ENCODE measurements at regions not wholly inside any gene's neighbourhood (a gene's known extent, or its start where the extent isn't known, plus 50 kb on each side); places are given as distances from the start of the nearest gene placed in this dataset.
"Not testable (repeated sequence)": the region's sequence is repeated elsewhere in the genome, so short reads cannot be mapped to it uniquely, and the experiment has no call there.

GRCh38 chr1:8228253-8228652 lies 89.7 kb upstream of the SLC45A1 start:
- Mint-ChIP-seq H3K36me3 (ENCODE audit: low read depth) (peaks cover 7% of the 10 kb centered on the region), H3K4me1 (peaks cover 31% of the 10 kb centered on the region), H3K27me3 (ENCODE audit: low read depth, poor library complexity) (peaks cover 7% of the 10 kb centered on the region), H3K27ac (no peak overlapping the region), H3K9me3 (peaks cover 22% of the 10 kb centered on the region), H3K4me3 (no peak overlapping the region)
- DNase-seq, result no peak
- no peak for TF ChIP-seq CTCF (IDR thresholded peaks at IDR 0.05)

GRCh38 chr1:8227674-8228073 lies 90.2 kb upstream of the SLC45A1 start:
- not testable (repeated sequence) for H3K4me3 Mint-ChIP-seq; H3K27me3 Mint-ChIP-seq (ENCODE audit: low read depth, poor library complexity); H3K36me3 Mint-ChIP-seq (ENCODE audit: low read depth); H3K27ac Mint-ChIP-seq; DNase-seq
- Mint-ChIP-seq H3K9me3 (peaks cover 22% of the 10 kb centered on the region), H3K4me1 (peaks cover 27% of the 10 kb centered on the region)

GRCh38 chr1:8226747-8227146 lies 91.2 kb upstream of the SLC45A1 start:
- Mint-ChIP-seq H3K36me3 (ENCODE audit: low read depth) (peaks cover 7% of the 10 kb centered on the region), H3K27me3 (ENCODE audit: low read depth, poor library complexity) (peaks cover 7% of the 10 kb centered on the region), H3K4me1 (peaks cover 22% of the 10 kb centered on the region), H3K9me3 (peaks cover 22% of the 10 kb centered on the region), H3K27ac (no peak overlapping the region), H3K4me3 (no peak overlapping the region)
- DNase-seq, result no peak
- TF ChIP-seq CTCF (IDR thresholded peaks at IDR 0.05), result no peak

- not testable (repeated sequence) for H3K36me3 Mint-ChIP-seq (ENCODE audit: low read depth); H3K4me3 Mint-ChIP-seq; DNase-seq; H3K27ac Mint-ChIP-seq; H3K27me3 Mint-ChIP-seq (ENCODE audit: low read depth, poor library complexity)
- peaks cover 22% of the 10 kb centered on the region for H3K9me3 Mint-ChIP-seq
- H3K4me1 Mint-ChIP-seq, result peaks cover 24% of the 10 kb centered on the region
These were observed 91.9 kb upstream of the SLC45A1 start for GRCh38 chr1:8226024-8226423.

- Mint-ChIP-seq H3K9me3 (peaks cover 22% of the 10 kb centered on the region), H3K4me1 (peaks cover 26% of the 10 kb centered on the region), H3K27me3 (ENCODE audit: low read depth, poor library complexity) (peaks cover 7% of the 10 kb centered on the region), H3K36me3 (ENCODE audit: low read depth) (peaks cover 7% of the 10 kb centered on the region), H3K4me3 (no peak overlapping the region), H3K27ac (no peak overlapping the region)
- DNase-seq, result no peak
- no peak for TF ChIP-seq CTCF (IDR thresholded peaks at IDR 0.05)
These were observed 94.4 kb upstream of the SLC45A1 start for GRCh38 chr1:8223526-8223925.

GRCh38 chr1:8222789-8223188 lies 95.1 kb upstream of the SLC45A1 start:
- TF ChIP-seq CTCF (IDR thresholded peaks at IDR 0.05), result no peak
- H3K4me3 Mint-ChIP-seq, result no peak overlapping the region
- H3K27ac Mint-ChIP-seq, result no peak overlapping the region
- H3K27me3 Mint-ChIP-seq (ENCODE audit: low read depth, poor library complexity), result peaks cover 5% of the 10 kb centered on the region
- DNase-seq, result no peak
- H3K9me3 Mint-ChIP-seq, result peaks cover 15% of the 10 kb centered on the region
- H3K4me1 Mint-ChIP-seq, result peaks cover 33% of the 10 kb centered on the region
- H3K36me3 Mint-ChIP-seq (ENCODE audit: low read depth), result peaks cover 7% of the 10 kb centered on the region

GRCh38 chr1:8219530-8219929 lies 98.4 kb upstream of the SLC45A1 start:
- no peaks in the 10 kb centered on the region for H3K36me3 Mint-ChIP-seq (ENCODE audit: low read depth)
- no peak for TF ChIP-seq CTCF (IDR thresholded peaks at IDR 0.05)
- H3K4me1 Mint-ChIP-seq, result peaks cover 55% of the 10 kb centered on the region
- H3K27ac Mint-ChIP-seq, result no peak overlapping the region
- no peaks in the 10 kb centered on the region for H3K9me3 Mint-ChIP-seq
- peaks cover 2% of the 10 kb centered on the region for H3K27me3 Mint-ChIP-seq (ENCODE audit: low read depth, poor library complexity)
- DNase-seq, result no peak
- no peak overlapping the region for H3K4me3 Mint-ChIP-seq
